ENCODE measurements at regions not wholly inside any gene's neighbourhood (a gene's known extent, or its start where the extent isn't known, plus 50 kb on each side); places are given as distances from the start of the nearest gene placed in this dataset.

DNA sequence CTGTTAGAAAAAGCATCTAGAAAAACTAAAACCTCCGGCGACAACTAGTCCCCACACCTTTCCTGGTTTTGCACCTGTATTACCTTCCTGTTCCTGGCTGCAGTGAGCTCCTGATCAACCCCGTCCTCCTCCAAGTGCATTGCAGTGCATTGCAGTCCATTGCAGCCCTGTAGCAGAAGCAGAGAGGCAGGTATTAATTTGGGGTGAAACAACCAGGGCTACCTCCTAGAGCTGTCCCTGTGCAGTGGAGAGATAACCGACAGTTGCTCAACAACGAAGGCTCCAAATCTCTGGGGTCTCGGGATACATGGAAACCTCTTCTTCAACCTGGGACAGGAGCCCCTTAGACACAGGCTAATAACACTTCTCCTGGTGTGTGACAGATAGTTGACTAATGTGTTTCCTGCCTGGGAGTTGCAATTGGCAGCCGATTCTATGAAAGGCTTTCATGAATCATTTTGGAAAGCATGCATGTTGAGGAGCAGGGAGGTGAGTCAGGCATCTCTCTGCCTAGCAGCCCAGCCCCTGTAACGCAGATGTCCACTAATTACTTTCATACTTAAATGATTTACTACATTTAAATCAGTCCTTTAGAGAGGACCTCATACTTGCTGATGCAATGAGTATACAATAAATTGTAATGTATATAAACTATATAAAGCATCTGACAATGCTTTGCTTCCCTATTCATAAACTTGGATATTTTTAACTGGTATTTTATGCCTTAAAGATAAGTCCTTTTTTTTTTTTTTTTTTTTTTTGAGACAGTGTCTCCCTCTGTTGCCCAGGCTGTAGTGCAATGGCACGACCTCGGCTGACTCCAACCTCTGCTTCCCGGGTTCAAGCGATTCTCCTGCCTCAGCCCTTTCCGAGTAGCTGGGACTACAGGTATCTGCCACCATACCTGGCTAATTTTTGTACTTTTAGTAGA, 59.0 kb downstream of the PRR15 start:
- Histone ChIP-seq H3K27ac (ENCODE audit: low read depth in 2 of 2, low read length in 2 of 2) (no peak overlapping the region), H3K4me3 (ENCODE audit: low read length in 3 of 3) (no peak overlapping the region), H3K27me3 (ENCODE audit: control insufficient read depth, insufficient read depth, low read length) (no peaks in the 10 kb centered on the region), H3K9ac (ENCODE audit: low read length in 3 of 3) (no peak overlapping the region), H3K36me3 (ENCODE audit: control insufficient read depth in 2 of 3, insufficient read depth in 3 of 3, low read length in 3 of 3) (no peaks in the 10 kb centered on the region), H3K9me3 (ENCODE audit: control insufficient read depth in 2 of 3, insufficient read depth in 1 of 3, low read length in 3 of 3) (no peaks in the 10 kb centered on the region), H3K4me1 (ENCODE audit: control insufficient read depth in 2 of 3, insufficient read depth in 2 of 3, low read depth in 1 of 3, low read length in 3 of 3) (no peaks in the 10 kb centered on the region)
- FAIRE-seq (no peak), DNase-seq (no peak)
- TF ChIP-seq, protein P1, sequence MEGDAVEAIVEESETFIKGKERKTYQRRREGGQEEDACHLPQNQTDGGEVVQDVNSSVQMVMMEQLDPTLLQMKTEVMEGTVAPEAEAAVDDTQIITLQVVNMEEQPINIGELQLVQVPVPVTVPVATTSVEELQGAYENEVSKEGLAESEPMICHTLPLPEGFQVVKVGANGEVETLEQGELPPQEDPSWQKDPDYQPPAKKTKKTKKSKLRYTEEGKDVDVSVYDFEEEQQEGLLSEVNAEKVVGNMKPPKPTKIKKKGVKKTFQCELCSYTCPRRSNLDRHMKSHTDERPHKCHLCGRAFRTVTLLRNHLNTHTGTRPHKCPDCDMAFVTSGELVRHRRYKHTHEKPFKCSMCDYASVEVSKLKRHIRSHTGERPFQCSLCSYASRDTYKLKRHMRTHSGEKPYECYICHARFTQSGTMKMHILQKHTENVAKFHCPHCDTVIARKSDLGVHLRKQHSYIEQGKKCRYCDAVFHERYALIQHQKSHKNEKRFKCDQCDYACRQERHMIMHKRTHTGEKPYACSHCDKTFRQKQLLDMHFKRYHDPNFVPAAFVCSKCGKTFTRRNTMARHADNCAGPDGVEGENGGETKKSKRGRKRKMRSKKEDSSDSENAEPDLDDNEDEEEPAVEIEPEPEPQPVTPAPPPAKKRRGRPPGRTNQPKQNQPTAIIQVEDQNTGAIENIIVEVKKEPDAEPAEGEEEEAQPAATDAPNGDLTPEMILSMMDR (IDR thresholded peaks at IDR 0.05; ENCODE audit: borderline replicate concordance, extremely low read depth, insufficient read depth), result no peak
- intact Hi-C loops (cut with DNase I), result no loop called here

- H3K4me1 ChIP-seq (ENCODE audit: control insufficient read depth in 2 of 3, insufficient read depth in 2 of 3, low read depth in 1 of 3, low read length in 3 of 3), result no peaks in the 10 kb centered on the region
- no peak for DNase-seq
- intact Hi-C loops (cut with DNase I), result no loop called here
- TF ChIP-seq, protein P1 (IDR thresholded peaks at IDR 0.05; ENCODE audit: borderline replicate concordance, extremely low read depth, insufficient read depth), result no peak
- H3K27me3 ChIP-seq (ENCODE audit: control insufficient read depth, insufficient read depth, low read length), result no peaks in the 10 kb centered on the region
- no peak overlapping the region for H3K27ac ChIP-seq (ENCODE audit: low read depth in 2 of 2, low read length in 2 of 2)
- H3K9me3 ChIP-seq (ENCODE audit: control insufficient read depth in 2 of 3, insufficient read depth in 1 of 3, low read length in 3 of 3), result no peaks in the 10 kb centered on the region
- H3K9ac ChIP-seq (ENCODE audit: low read length in 3 of 3), result no peak overlapping the region
- no peak for FAIRE-seq
- no peaks in the 10 kb centered on the region for H3K36me3 ChIP-seq (ENCODE audit: control insufficient read depth in 2 of 3, insufficient read depth in 3 of 3, low read length in 3 of 3)
- no peak overlapping the region for H3K4me3 ChIP-seq (ENCODE audit: low read length in 3 of 3)
Observed at GRCh38 chr7:29623973-29624372, 60.3 kb downstream of the PRR15 start.

GRCh38 chr7:29626730-29627129, 63.1 kb downstream of the PRR15 start:
- H3K9ac ChIP-seq (ENCODE audit: low read length in 3 of 3), result no peak overlapping the region
- H3K4me3 ChIP-seq (ENCODE audit: low read length in 3 of 3), result no peak overlapping the region
- H3K4me1 ChIP-seq (ENCODE audit: control insufficient read depth in 2 of 3, insufficient read depth in 2 of 3, low read depth in 1 of 3, low read length in 3 of 3), result no peaks in the 10 kb centered on the region
- H3K27me3 ChIP-seq (ENCODE audit: control insufficient read depth, insufficient read depth, low read length), result no peaks in the 10 kb centered on the region
- no peaks in the 10 kb centered on the region for H3K9me3 ChIP-seq (ENCODE audit: control insufficient read depth in 2 of 3, insufficient read depth in 1 of 3, low read length in 3 of 3)
- no peak overlapping the region for H3K27ac ChIP-seq (ENCODE audit: low read depth in 2 of 2, low read length in 2 of 2)
- no peaks in the 10 kb centered on the region for H3K36me3 ChIP-seq (ENCODE audit: control insufficient read depth in 2 of 3, insufficient read depth in 3 of 3, low read length in 3 of 3)
- no peak for DNase-seq
- FAIRE-seq, result no peak
- intact Hi-C loops (cut with DNase I), result no loop called here
- TF ChIP-seq, protein P1 (IDR thresholded peaks at IDR 0.05; ENCODE audit: borderline replicate concordance, extremely low read depth, insufficient read depth), result no peak
